Choroid plexus epithelial cell (primary cell): ENCODE measurements at regions not wholly inside any gene's neighbourhood (a gene's known extent, or its start where the extent isn't known, plus 50 kb on each side); places are given as distances from the start of the nearest gene placed in this dataset.

Experiments
- DNase-seq: peaks from one replicate; pipeline ENCODE4 v3.0.0-alpha.2; 2010; ENCODE audit warnings: low read depth
- H3K4me3 ChIP-seq: 2 replicates; pipeline ENCODE4 v1.5.1; 2011; ENCODE audit warnings: low read depth, mild to moderate bottlenecking, control low read depth, low read length, moderate library complexity
- TF ChIP-seq, protein P1 (sequence below): conservative IDR thresholded peaks from 2 replicates; pipeline ENCODE4 v1.5.1; 2011; ENCODE audit warnings: low read depth, mild to moderate bottlenecking, control low read depth, inconsistent platforms, low read length, moderate library complexity

DNA sequence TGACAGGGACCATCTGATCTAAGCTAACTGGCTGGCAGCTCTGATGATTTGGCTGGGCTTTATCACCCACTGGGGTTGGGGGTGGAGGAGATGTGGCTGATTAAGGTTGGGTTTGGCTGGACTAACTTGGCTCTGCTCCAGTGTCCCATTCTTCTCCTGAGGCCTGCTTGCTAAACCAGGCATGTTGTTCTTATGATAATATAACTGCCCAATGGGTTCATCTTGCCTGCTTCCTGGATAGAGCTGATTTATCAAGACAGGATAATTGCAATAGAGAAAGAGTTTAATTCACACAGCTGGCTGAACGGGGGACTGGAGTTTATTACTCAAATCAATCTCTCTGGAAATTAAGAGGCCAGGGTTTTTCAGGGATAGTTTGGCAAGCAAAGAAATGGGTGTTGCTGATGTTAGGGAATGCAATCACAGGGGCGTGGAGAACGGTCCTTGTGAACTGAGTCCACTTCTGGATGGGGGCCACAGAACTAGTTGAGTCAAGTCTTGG, 150.4 kb downstream of the PTH2R start:
- TF ChIP-seq, protein P1, sequence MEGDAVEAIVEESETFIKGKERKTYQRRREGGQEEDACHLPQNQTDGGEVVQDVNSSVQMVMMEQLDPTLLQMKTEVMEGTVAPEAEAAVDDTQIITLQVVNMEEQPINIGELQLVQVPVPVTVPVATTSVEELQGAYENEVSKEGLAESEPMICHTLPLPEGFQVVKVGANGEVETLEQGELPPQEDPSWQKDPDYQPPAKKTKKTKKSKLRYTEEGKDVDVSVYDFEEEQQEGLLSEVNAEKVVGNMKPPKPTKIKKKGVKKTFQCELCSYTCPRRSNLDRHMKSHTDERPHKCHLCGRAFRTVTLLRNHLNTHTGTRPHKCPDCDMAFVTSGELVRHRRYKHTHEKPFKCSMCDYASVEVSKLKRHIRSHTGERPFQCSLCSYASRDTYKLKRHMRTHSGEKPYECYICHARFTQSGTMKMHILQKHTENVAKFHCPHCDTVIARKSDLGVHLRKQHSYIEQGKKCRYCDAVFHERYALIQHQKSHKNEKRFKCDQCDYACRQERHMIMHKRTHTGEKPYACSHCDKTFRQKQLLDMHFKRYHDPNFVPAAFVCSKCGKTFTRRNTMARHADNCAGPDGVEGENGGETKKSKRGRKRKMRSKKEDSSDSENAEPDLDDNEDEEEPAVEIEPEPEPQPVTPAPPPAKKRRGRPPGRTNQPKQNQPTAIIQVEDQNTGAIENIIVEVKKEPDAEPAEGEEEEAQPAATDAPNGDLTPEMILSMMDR = no peak
- DNase-seq = no peak
- H3K4me3 ChIP-seq = no peak overlapping the region

- DNase-seq = no peak
- TF ChIP-seq, protein P1 = no peak
- H3K4me3 ChIP-seq = no peak overlapping the region
Measured at GRCh38 chr2:208565690-208566416, 159.3 kb downstream of the PTH2R start.

- TF ChIP-seq, protein P1 = no peak
- no peak overlapping the region for H3K4me3 ChIP-seq
- no peak for DNase-seq
Measured at GRCh38 chr2:208568203-208568602, 161.6 kb downstream of the PTH2R start.

- TF ChIP-seq, protein P1 = no peak
- no peak for DNase-seq
- H3K4me3 ChIP-seq = no peak overlapping the region
Measured at GRCh38 chr2:208570066-208570465, 163.5 kb downstream of the PTH2R start.

GRCh38 chr2:208570851-208571763, 164.5 kb downstream of the PTH2R start:
- H3K4me3 ChIP-seq = no peak overlapping the region
- DNase-seq = no peak
- TF ChIP-seq, protein P1 = no peak

GRCh38 chr2:208571764-208572131, 165.2 kb downstream of the PTH2R start:
- DNase-seq = no peak
- no peak overlapping the region for H3K4me3 ChIP-seq
- TF ChIP-seq, protein P1 = no peak
